ENCODE measurements at regions not wholly inside any gene's neighbourhood (a gene's known extent, or its start where the extent isn't known, plus 50 kb on each side); places are given as distances from the start of the nearest gene placed in this dataset.

DNA sequence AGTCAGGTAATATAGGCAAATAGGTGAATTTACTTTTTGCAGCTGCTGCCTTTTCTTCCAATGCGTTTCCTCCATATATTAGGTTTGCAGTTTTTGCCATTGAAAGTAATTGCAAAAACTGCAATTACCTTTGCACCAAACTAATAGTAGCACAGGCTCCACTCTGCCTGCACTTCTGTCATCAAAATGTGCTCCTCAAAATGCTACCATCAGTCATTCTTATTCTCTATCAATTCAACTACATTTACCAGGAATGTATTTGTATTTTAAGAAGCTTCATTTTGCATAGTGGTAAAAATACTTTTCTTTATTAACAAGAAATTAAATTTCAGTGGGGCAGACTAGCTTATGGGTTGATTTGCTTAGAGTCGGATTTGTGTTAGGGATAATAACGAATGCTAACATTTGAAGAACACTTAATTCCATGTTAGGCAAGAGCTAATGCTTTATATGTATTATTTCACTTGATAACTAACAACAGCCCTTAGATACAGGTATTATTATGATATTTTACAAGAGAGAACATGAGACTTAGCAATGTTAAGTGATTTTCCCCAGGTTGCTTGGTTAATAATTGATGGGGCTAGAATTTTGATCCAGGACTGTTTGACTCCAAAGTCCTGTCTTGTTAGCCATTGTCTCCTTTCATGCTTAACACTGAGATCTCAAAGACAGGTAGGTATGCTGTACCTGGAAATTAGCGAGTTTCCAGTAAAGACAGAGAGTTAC lies 300.4 kb downstream of the MAN2A1 start:
- TF ChIP-seq POLR2A (IDR thresholded peaks at IDR 0.05; ENCODE audit: low read length) (no peak), GATA1 (IDR thresholded peaks at IDR 0.05; ENCODE audit: low read depth, low read length) (no peak)
